Endothelial cell of umbilical vein (primary cell): ENCODE measurements at regions not wholly inside any gene's neighbourhood (a gene's known extent, or its start where the extent isn't known, plus 50 kb on each side); places are given as distances from the start of the nearest gene placed in this dataset.
"Not testable (repeated sequence)": the region's sequence is repeated elsewhere in the genome, so short reads cannot be mapped to it uniquely, and the experiment has no call there.

Experiments
- BruUV-seq: library from RNA; stranded (reverse); fragments of 400-500 nt; replicated peaks from 2 replicates; lab custom pipeline; 2021; lab: Mats Ljungman, UMichigan
- CTCF ChIA-PET: fragments of 300-600, 350-600 bp; sonication (Branson Sonifier 250); formaldehyde crosslinking; loops from one replicate; lab custom pipeline; 2021; ENCODE audit warnings: antibody characterized with exemption, inconsistent platforms; lab: Charles Lee
- POLR2A ChIA-PET: fragments of 300-600, 350-600 bp; sonication (Branson Sonifier 250); formaldehyde crosslinking; loops from one replicate; lab custom pipeline; 2021; ENCODE audit warnings: antibody characterized with exemption, inconsistent platforms; lab: Charles Lee
- DNase-seq: peaks from one replicate; pipeline ENCODE4 v3.0.0-alpha.2; 2011; ENCODE audit warnings: low read depth, low spot score
- FAIRE-seq: peaks from 2 replicates; lab custom pipeline; 2011; peaks lifted over from hg19 to GRCh38; lab: Jason Lieb, UNC
- H2AFZ ChIP-seq: 2 replicates; pipeline ENCODE4 v1.6.0; 2012; ENCODE audit warnings: low read depth, low read length, control low read depth, inconsistent platforms
- H3K27ac ChIP-seq: 2 replicates; pipeline ENCODE4 v1.5.1; 2011; ENCODE audit warnings: low read depth, mild to moderate bottlenecking, control low read depth, low read length, moderate library complexity; ENCODE audit not compliant: insufficient read depth
- H3K27me3 ChIP-seq, 2 experiments: 2 replicates each; pipeline versions ENCODE4 v1.6.0 to v1.6.1; 2011; ENCODE audit warnings: low read length in 2 of 2, mixed read lengths in 1 of 2; ENCODE audit not compliant: control insufficient read depth in 2 of 2, insufficient read depth in 2 of 2
- H3K36me3 ChIP-seq, 2 experiments: 2 replicates in 1 of 2; 3 replicates in 1 of 2; pipeline ENCODE4 v1.5.1; 2011; ENCODE audit warnings: low read length in 2 of 2, mild to moderate bottlenecking in 1 of 2, moderate library complexity in 1 of 2; ENCODE audit not compliant: control insufficient read depth in 2 of 2, insufficient read depth in 2 of 2; ENCODE audit errors: extremely low read depth in 1 of 2
- H3K4me1 ChIP-seq: 3 replicates; pipeline ENCODE4 v1.5.1; 2011; ENCODE audit warnings: mild to moderate bottlenecking, low read length; ENCODE audit not compliant: control insufficient read depth, insufficient read depth; ENCODE audit errors: extremely low read depth
- H3K4me2 ChIP-seq: 2 replicates; pipeline ENCODE4 v1.6.1; 2011; ENCODE audit warnings: low read length, control low read depth, mixed read lengths; ENCODE audit not compliant: insufficient read depth
- H3K4me3 ChIP-seq, 3 experiments: fragments of 200-600 bp in 1 of 3; sonication (generic), shearing (Covaris generic) in 1 of 3; replicated peaks in 1 of 3; 2 replicates each; pipeline ENCODE4 v1.5.1; 2011 to 2016; ENCODE audit warnings: control low read depth in 3 of 3, low read length in 3 of 3, mild to moderate bottlenecking in 2 of 3, inconsistent platforms in 1 of 3, low read depth in 1 of 3, moderate library complexity in 1 of 3; ENCODE audit not compliant: insufficient read depth in 1 of 3
- H3K79me2 ChIP-seq: 2 replicates; pipeline ENCODE4 v1.6.0; 2012; ENCODE audit warnings: low read length, inconsistent platforms; ENCODE audit not compliant: control insufficient read depth, insufficient read depth
- H3K9ac ChIP-seq: replicated peaks from 2 replicates; pipeline ENCODE3; 2011; ENCODE audit warnings: low read length, control low read depth; ENCODE audit not compliant: insufficient read depth; ENCODE audit errors: extremely low read depth
- H3K9me1 ChIP-seq: replicated peaks from 3 replicates; pipeline ENCODE4 v1.6.0; 2011; ENCODE audit warnings: mild to moderate bottlenecking, low read length; ENCODE audit not compliant: control insufficient read depth, insufficient read depth; ENCODE audit errors: extremely low read depth
- H3K9me3 ChIP-seq: replicated peaks from 2 replicates; pipeline ENCODE4 v1.5.1; 2012; ENCODE audit warnings: low read length, inconsistent platforms; ENCODE audit not compliant: control insufficient read depth, insufficient read depth
- H4K20me1 ChIP-seq: replicated peaks from 2 replicates; pipeline ENCODE3; 2011; ENCODE audit warnings: mild to moderate bottlenecking, low read length; ENCODE audit not compliant: control insufficient read depth, insufficient read depth; ENCODE audit errors: extremely low read depth
- CTCF ChIP-seq, 2 donors: IDR thresholded peaks; 1 replicate in 1 of 2; 2 replicates in 1 of 2; pipeline ENCODE4 v1.5.1; 2011; ENCODE audit warnings: low read length in 2 of 2, mild to moderate bottlenecking in 2 of 2, moderate library complexity in 2 of 2, control low read depth in 1 of 2, inconsistent platforms in 1 of 2, low read depth in 1 of 2; ENCODE audit not compliant: insufficient read depth in 1 of 2; ENCODE audit errors: extremely low read depth in 1 of 2
- EZH2 ChIP-seq: IDR thresholded peaks from 2 replicates; pipeline ENCODE4 v1.6.1; 2012; ENCODE audit warnings: borderline replicate concordance, low read depth, mild to moderate bottlenecking, moderate library complexity, low read length, inconsistent platforms; ENCODE audit not compliant: severe bottlenecking
- FOS ChIP-seq: IDR thresholded peaks from 2 replicates; pipeline ENCODE4 v1.6.1; 2011; ENCODE audit warnings: mild to moderate bottlenecking, low read length, moderate library complexity, borderline replicate concordance; ENCODE audit not compliant: insufficient read depth
- GATA2 ChIP-seq: IDR thresholded peaks from 2 replicates; pipeline ENCODE4 v1.7.0; 2011; ENCODE audit warnings: low read depth, mild to moderate bottlenecking, moderate library complexity, mixed read lengths, low read length; ENCODE audit not compliant: insufficient read length, insufficient read depth
- JUN ChIP-seq: IDR thresholded peaks from 2 replicates; pipeline ENCODE4 v1.6.1; 2011; ENCODE audit warnings: borderline replicate concordance, low read depth; ENCODE audit not compliant: insufficient read length, insufficient read depth
- MAX ChIP-seq: IDR thresholded peaks from 2 replicates; pipeline ENCODE4 v1.6.1; 2011; ENCODE audit not compliant: insufficient read depth, insufficient read length
- MYC ChIP-seq: IDR thresholded peaks from one replicate; pipeline ENCODE4 v1.6.1; 2011; ENCODE audit warnings: mild to moderate bottlenecking, low read depth, low read length
- POLR2A ChIP-seq: IDR thresholded peaks from 2 replicates; pipeline ENCODE4 v1.6.1; 2012; ENCODE audit warnings: low read depth, mild to moderate bottlenecking, control low read depth, low read length
- POLR2AphosphoS5 ChIP-seq: IDR thresholded peaks from 2 replicates; pipeline ENCODE4 v1.6.1; 2012; ENCODE audit warnings: low read depth, mild to moderate bottlenecking, control low read depth, low read length, moderate library complexity; ENCODE audit not compliant: insufficient read depth
- dilution Hi-C: fragments of 300-500 bp; cut with MboI; formaldehyde crosslinking; loops from one replicate; pipeline ENCODE4 v1.15.0; 2019; ENCODE audit warnings: low sequenced_read_pairs; ENCODE audit not compliant: extremely low pct_ligation_motif_present
- intact Hi-C: fragments of 100-400 bp; cut with micrococcal nuclease; formaldehyde crosslinking; loops from one replicate; pipeline ENCODE4 v1.10.0; 2022

GRCh38 chr5:63194126-63194525 lies 615.5 kb downstream of the LRRC70 start:
- no peak for FAIRE-seq

GRCh38 chr5:63180190-63180589 lies 601.6 kb downstream of the LRRC70 start:
- H3K9me3 ChIP-seq, CTCF ChIA-PET, H3K36me3 ChIP-seq, H3K79me2 ChIP-seq, dilution Hi-C loops, H3K4me2 ChIP-seq, H2AFZ ChIP-seq, FAIRE-seq, H3K9me1 ChIP-seq, DNase-seq, H4K20me1 ChIP-seq, H3K27ac ChIP-seq, H3K4me3 ChIP-seq, POLR2A ChIA-PET, intact Hi-C loops, H3K9ac ChIP-seq, H3K4me1 ChIP-seq, BruUV-seq, H3K27me3 ChIP-seq: not testable (repeated sequence)

More at GRCh38 chr5:63194126-63194525, 615.5 kb downstream of the LRRC70 start:
- no peaks in the 10 kb centered on the region for H3K9me3 ChIP-seq
- ChIA-PET POLR2A (no interaction called here), CTCF (no interaction called here)
- no peaks in the 10 kb centered on the region for H3K4me1 ChIP-seq
- no peaks in the 10 kb centered on the region for H3K27me3 ChIP-seq
- H3K79me2 ChIP-seq: no peaks in the 10 kb centered on the region
- BruUV-seq: no TSS peak
- no peak overlapping the region for H2AFZ ChIP-seq
- no peak for TF ChIP-seq POLR2A
- no peak for TF ChIP-seq FOS
- TF ChIP-seq JUN: no peak
- TF ChIP-seq EZH2: no peak
- no peak for TF ChIP-seq GATA2
- no peak for TF ChIP-seq MAX
- TF ChIP-seq MYC: no peak
- no peak for TF ChIP-seq CTCF (IDR thresholded peaks at IDR 0.05; ENCODE audit: extremely low read depth in 1 of 2, insufficient read depth in 1 of 2, low read depth in 1 of 2, low read length in 2 of 2)
- no peak for TF ChIP-seq POLR2AphosphoS5
- H3K36me3 ChIP-seq: no peaks in the 10 kb centered on the region
- no peak for DNase-seq
- no peak overlapping the region for H3K9ac ChIP-seq
- no peak overlapping the region for H3K27ac ChIP-seq
- intact Hi-C loops: no loop called here
- dilution Hi-C loops: no loop called here
- no peak overlapping the region for H3K4me3 ChIP-seq
- no peaks in the 10 kb centered on the region for H3K9me1 ChIP-seq
- no peaks in the 10 kb centered on the region for H4K20me1 ChIP-seq
- H3K4me2 ChIP-seq: no peak overlapping the region
